EH (cell line): ENCODE measurements at regions not wholly inside any gene's neighbourhood (a gene's known extent, or its start where the extent isn't known, plus 50 kb on each side); places are given as distances from the start of the nearest gene placed in this dataset.

Experiments
- DNase-seq: peaks from one replicate; pipeline ENCODE4 v3.0.0-alpha.2; 2015; ENCODE audit warnings: low read depth

- no peak for DNase-seq
Observed at GRCh38 chr10:111203615-111204014, 126.8 kb downstream of the ADRA2A start.

DNA sequence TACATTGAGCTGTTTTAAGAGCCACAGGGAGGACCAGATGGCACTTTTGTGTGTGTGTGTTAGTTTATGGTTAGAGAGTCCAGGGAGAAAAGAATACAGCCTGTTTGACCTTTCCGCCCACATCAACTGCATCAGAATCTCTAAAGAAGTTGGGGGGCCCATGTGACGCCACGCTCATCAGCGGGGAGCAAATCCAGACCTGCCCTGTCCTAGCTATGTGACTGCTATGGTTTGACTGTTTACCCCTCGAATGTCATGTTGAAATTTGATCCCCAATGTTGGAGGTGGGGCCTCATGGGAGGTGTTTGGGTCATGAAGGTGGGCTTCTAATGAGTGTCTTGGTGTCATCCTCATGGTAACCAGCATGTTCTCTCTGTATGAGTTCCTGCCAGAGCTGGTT lies 128.0 kb downstream of the ADRA2A start:
- DNase-seq = no peak

DNA sequence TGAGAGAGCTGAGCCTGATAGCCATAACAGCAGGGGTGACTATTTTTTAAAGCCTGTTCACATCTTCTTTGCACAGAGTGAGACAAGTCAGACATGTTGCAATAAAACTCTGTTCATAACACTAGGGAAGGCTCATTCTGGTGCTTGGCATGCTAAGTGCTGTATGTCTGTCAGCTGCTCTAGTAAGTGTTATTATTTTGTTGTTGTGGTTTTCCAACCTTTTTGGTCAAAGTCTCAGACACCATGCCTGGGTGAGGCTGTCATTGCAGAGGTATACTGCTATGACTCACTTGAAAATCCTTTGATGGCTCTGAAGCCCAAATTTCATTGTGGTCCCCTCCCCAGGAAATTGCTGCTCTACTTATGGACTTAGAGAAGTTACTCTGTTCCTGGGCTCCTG lies 129.7 kb downstream of the ADRA2A start:
- DNase-seq = no peak

- no peak for DNase-seq
Observed at GRCh38 chr10:111207500-111207899, 130.7 kb downstream of the ADRA2A start.

- DNase-seq = no peak
Observed at GRCh38 chr10:111208951-111209350, 132.1 kb downstream of the ADRA2A start.

DNA sequence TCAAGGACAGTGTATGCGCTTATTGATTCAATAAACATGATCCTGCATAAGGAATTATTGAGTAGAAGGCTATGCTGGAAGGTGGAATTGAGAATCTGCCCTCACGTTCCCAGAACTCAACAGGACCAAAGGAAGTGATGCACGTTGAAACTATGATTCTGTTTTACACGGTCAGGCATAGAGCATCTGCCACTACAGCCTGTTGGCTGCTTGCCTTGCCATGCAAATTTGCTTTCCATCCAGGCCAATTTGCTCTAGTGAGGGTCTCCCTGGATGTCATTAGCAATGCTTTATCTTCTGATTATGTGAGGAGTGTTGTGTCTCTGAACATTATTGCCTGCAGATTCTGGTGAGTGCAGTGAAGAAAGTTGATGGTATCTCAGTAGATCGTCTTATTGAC lies 132.9 kb downstream of the ADRA2A start:
- peak; percentile 49 for DNase-seq

DNA sequence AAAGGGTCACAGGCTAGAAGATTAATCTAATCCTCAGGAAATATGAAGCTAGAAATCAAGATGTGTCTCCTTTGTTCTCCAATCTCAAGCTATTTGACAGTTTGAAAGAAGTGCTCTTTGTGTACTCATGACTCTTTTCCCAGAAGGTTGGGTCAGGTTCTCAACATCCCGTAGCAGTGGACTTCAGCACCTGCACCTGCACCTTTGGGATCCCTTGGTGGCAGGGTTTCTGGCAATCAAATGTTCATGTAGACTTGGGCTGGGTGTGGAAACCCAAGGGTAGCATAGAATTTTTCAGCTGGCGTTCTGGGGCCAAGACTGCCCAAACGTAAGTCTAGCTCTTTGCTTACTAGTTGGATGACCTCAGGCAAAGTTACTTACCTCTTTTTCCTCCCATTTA lies 134.4 kb downstream of the ADRA2A start:
- no peak for DNase-seq

- DNase-seq = peak; percentile 80
Observed at GRCh38 chr10:111211706-111212105, 134.9 kb downstream of the ADRA2A start.

DNA sequence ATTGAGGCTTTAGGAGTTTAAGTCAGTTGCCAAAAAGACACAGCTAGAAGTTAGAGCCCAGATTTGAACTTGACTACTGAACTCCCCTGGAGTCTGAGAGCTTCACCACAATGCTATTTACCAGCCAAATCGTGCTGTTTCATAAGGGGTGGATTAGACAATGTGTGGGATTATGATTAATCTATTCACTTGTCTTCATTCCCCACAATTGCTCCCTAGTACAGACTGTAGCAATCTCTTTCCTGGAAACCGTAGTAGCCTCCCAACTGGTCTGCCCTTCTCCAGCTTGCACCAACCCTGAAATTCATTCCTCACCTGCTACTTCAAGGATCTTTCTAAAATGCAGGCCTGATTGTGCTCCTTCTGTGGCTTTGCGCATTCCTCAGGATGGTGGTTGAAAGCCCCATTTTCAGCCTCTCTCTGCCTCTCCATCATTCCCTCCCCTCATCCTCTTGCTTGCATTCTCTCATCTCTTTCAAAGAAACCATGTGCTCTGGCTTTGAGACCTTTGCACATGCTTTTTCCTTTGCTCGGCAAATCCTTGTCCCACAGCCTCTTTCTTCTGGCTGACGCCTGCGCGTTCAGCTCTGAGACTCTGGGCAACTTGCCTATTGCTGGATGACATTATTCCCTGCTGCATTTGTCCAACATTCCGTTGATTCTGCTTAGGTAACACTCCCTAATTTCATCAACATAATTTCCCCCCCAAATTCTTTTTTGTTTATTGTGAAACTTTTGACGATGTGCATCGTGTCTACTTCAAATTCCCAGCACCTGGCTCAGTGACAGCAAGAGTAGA lies 145.1 kb downstream of the ADRA2A start:
- no peak for DNase-seq

DNA sequence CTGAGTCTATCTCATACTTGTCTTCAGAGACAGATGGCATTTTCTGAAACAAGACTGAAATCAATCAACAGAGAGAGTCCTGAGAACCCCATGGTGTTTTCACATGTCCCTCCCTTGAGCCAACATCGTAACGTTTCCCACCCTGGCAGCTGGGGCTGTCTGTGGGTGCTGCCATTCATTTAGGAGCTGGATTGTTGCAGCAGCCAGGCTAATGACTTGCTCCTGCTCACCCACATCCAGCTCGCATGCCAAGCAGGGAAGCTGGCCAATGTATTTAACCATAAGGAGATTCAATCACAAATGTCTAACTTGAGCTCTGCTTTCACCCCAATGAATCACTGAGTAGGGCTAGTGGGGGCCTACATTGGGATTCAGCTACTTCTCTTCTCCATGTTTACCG lies 146.1 kb downstream of the ADRA2A start:
- no peak for DNase-seq

DNA sequence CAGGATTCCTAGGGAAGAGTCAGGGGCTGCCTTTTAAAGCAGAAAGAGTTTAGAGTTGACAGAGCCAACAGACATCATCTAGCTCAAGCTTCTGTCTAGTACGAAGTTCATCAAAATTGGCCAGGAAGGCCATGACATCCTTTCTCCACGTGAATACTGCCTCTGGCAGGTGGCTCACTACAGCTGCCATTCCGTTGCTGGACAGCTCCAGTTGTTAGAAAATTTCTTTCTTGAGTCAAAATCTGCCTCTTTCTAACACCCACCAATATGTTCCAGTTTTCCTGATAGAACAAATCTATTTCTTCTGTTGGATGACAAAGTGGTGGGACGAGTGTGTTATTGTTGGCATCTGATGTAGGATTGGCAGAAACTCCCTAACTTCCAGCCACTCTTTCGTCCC lies 154.9 kb downstream of the ADRA2A start:
- DNase-seq = no peak

GRCh38 chr10:111233439-111233838 lies 156.6 kb downstream of the ADRA2A start:
- peak; percentile 20 for DNase-seq

DNA sequence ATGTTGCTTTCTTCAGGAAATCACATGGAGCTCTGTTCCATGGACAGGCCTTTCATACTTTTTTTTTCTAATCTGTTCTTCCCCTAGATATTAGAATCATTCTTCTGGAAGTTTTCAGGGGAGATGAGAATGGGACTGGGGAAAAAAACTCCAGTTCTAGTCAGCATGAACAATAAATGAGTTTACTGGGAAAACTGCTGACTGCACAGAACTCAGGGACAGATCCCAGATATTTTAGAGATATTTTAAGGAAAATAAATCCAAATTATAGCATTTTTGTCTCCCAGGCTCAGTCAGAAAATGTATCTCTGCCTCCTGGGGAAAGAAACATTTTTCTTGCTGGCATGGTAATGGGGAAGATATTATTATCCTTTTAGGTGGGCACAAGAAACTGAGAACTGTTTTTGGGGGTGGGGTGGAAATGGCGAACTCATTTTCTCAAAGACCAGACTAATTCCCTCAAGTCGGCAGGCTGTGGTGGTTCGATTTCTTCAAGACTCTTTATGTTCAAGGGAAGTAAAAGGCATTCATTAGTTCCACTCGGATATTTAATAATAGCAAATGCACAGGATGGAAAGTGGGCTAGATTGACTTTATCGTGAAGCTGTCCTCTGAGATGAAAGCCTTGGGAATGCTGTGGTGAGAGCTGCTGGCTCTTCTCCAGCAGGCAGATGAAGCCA lies 157.5 kb downstream of the ADRA2A start:
- no peak for DNase-seq

- DNase-seq = no peak
Observed at GRCh38 chr10:111234914-111235302, 158.1 kb downstream of the ADRA2A start.

- DNase-seq = no peak
Observed at GRCh38 chr10:111240348-111240747, 163.5 kb downstream of the ADRA2A start.

GRCh38 chr10:111243126-111243525 lies 166.3 kb downstream of the ADRA2A start:
- DNase-seq = no peak

DNA sequence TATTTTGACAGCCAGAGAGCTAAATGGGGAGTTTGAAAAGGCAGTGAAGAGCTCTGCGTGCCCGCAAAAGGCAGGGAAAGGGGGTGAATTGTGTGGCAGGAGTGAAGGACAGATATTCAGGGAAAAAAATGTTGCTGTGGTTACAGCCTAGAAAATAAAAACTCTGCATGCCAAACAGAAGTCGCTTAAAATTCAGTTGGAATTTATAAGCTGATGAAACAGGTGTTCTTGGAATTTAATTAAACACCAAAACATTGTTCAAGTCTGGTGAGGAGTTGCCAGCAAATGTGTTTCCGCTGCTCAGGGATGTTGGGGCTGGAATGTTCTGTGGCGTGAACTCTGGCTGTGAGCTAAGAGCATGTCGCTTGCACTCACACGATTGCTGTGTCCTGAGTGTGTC lies 169.3 kb downstream of the ADRA2A start:
- no peak for DNase-seq

GRCh38 chr10:111246814-111247452 lies 170.1 kb downstream of the ADRA2A start:
- DNase-seq = no peak

GRCh38 chr10:111247781-111248389 lies 171.1 kb downstream of the ADRA2A start:
- DNase-seq = peak; percentile 6

- no peak for DNase-seq
Observed at GRCh38 chr10:111249925-111250324, 173.1 kb downstream of the ADRA2A start.

- DNase-seq = peak; percentile 43
Observed at GRCh38 chr10:111261081-111261615, 184.3 kb downstream of the ADRA2A start.

GRCh38 chr10:111265341-111265740 lies 188.5 kb downstream of the ADRA2A start:
- DNase-seq = no peak
